Caco-2 (cell line): ENCODE measurements at regions not wholly inside any gene's neighbourhood (a gene's known extent, or its start where the extent isn't known, plus 50 kb on each side); places are given as distances from the start of the nearest gene placed in this dataset.

ENCODE experiments used
- BruUV-seq: library from RNA; stranded (reverse); fragments of 400-500 nt; replicated peaks from 2 replicates; lab custom pipeline; 2021; lab: Mats Ljungman, UMichigan
- CTCF ChIA-PET: fragments of 300-600 bp; sonication (Branson Sonifier 250); formaldehyde crosslinking; loops from one replicate; lab custom pipeline; 2022; ENCODE audit warnings: antibody characterized with exemption; lab: Charles Lee
- POLR2A ChIA-PET: fragments of 300-600 bp; sonication (Branson Sonifier 250); formaldehyde crosslinking; loops from one replicate; lab custom pipeline; 2022; ENCODE audit warnings: antibody characterized with exemption; lab: Charles Lee
- DNase-seq, 2 experiments: peaks; one replicate each; pipeline versions ENCODE4 v3.0.0 to v3.0.0-alpha.2; 2020 to 2022
- H3K27me3 ChIP-seq: replicated peaks from 2 replicates; pipeline ENCODE4 v1.6.0; 2011; ENCODE audit warnings: low read length; ENCODE audit not compliant: control insufficient read depth, insufficient read depth
- H3K36me3 ChIP-seq: 2 replicates; pipeline ENCODE4 v1.5.1; 2011; ENCODE audit warnings: low read length; ENCODE audit not compliant: control insufficient read depth, insufficient read depth
- H3K4me1 ChIP-seq: fragments of 250-450 bp; sonication (Bioruptor Pico); 2 replicates; pipeline ENCODE4 v1.5.1; 2020; ENCODE audit warnings: mild to moderate bottlenecking
- H3K4me3 ChIP-seq: 2 replicates; pipeline ENCODE4 v1.5.1; 2011; ENCODE audit warnings: low read depth, mild to moderate bottlenecking, control low read depth, low read length
- H3K9me3 ChIP-seq: fragments of 250-450 bp; sonication (Bioruptor Pico); 2 replicates; pipeline ENCODE4 v1.5.1; 2020; ENCODE audit warnings: mild to moderate bottlenecking, moderate library complexity
- H3K27ac Mint-ChIP-seq: one replicate; pipeline ENCODE4 v1.8.0; 2022; ENCODE audit warnings: mixed read lengths; ENCODE audit not compliant: unreplicated experiment
- H3K27me3 Mint-ChIP-seq: one replicate; pipeline ENCODE4 v1.8.0; 2022; ENCODE audit warnings: mixed read lengths; ENCODE audit not compliant: insufficient read depth, unreplicated experiment
- H3K36me3 Mint-ChIP-seq: one replicate; pipeline ENCODE4 v1.8.0; 2022; ENCODE audit warnings: mild to moderate bottlenecking, mixed read lengths; ENCODE audit not compliant: insufficient read depth, unreplicated experiment
- H3K4me1 Mint-ChIP-seq: one replicate; pipeline ENCODE4 v1.8.0; 2022; ENCODE audit warnings: low read depth, mixed read lengths; ENCODE audit not compliant: unreplicated experiment
- H3K4me3 Mint-ChIP-seq: one replicate; pipeline ENCODE4 v1.8.0; 2022; ENCODE audit warnings: mild to moderate bottlenecking, moderate library complexity, mixed read lengths; ENCODE audit not compliant: unreplicated experiment
- H3K9me3 Mint-ChIP-seq: one replicate; pipeline ENCODE4 v1.8.0; 2022; ENCODE audit warnings: mixed read lengths; ENCODE audit not compliant: unreplicated experiment
- CTCF ChIP-seq, 2 experiments: fragments of 200-600 bp in 1 of 2; IDR thresholded peaks; 1 replicate in 1 of 2; 2 replicates in 1 of 2; pipeline versions ENCODE4 v1.5.1 to v1.8.0; 2011 to 2022; ENCODE audit warnings: antibody characterized with exemption in 1 of 2, control low read depth in 1 of 2, inconsistent platforms in 1 of 2, low read depth in 1 of 2, low read length in 1 of 2, mild to moderate bottlenecking in 1 of 2, moderate library complexity in 1 of 2; ENCODE audit not compliant: insufficient read depth in 1 of 2, severe bottlenecking in 1 of 2, unreplicated experiment in 1 of 2
- intact Hi-C: fragments of 100-400 bp; cut with micrococcal nuclease; formaldehyde crosslinking; loops from one replicate; pipeline ENCODE4 v1.10.0; 2022; ENCODE audit not compliant: unreplicated experiment

- no peaks in the 10 kb centered on the region for H3K9me3 Mint-ChIP-seq
- BruUV-seq: no TSS peak
- Histone ChIP-seq H3K9me3 (no peaks in the 10 kb centered on the region), H3K27me3 (no peaks in the 10 kb centered on the region), H3K4me1 (peaks cover 23% of the 10 kb centered on the region), H3K4me3 (no peak overlapping the region), H3K36me3 (no peaks in the 10 kb centered on the region)
- no peak for TF ChIP-seq CTCF (IDR thresholded peaks at IDR 0.05; ENCODE audit: insufficient read depth in 1 of 2, low read depth in 1 of 2, low read length in 1 of 2, severe bottlenecking in 1 of 2, unreplicated experiment in 1 of 2)
- no peaks in the 10 kb centered on the region for H3K27me3 Mint-ChIP-seq
- no peaks in the 10 kb centered on the region for H3K36me3 Mint-ChIP-seq
- intact Hi-C loops: no loop called here
- DNase-seq: no peak
- H3K4me1 Mint-ChIP-seq: peaks cover 19% of the 10 kb centered on the region
- ChIA-PET POLR2A (no interaction called here), CTCF (no interaction called here)
- H3K27ac Mint-ChIP-seq: no peak overlapping the region
- H3K4me3 Mint-ChIP-seq: no peak overlapping the region
Measured at GRCh38 chr4:41425650-41426049, 112.3 kb upstream of the LIMCH1 start.

GRCh38 chr4:41426539-41426938 is 111.4 kb upstream of the LIMCH1 start:
- Mint-ChIP-seq H3K4me3 (no peak overlapping the region), H3K27me3 (no peaks in the 10 kb centered on the region), H3K9me3 (no peaks in the 10 kb centered on the region), H3K36me3 (no peaks in the 10 kb centered on the region), H3K4me1 (peaks cover 19% of the 10 kb centered on the region), H3K27ac (no peak overlapping the region)
- peaks cover 30% of the 10 kb centered on the region for H3K4me1 ChIP-seq
- H3K27me3 ChIP-seq: no peaks in the 10 kb centered on the region
- no peak overlapping the region for H3K4me3 ChIP-seq
- TF ChIP-seq CTCF (IDR thresholded peaks at IDR 0.05; ENCODE audit: insufficient read depth in 1 of 2, low read depth in 1 of 2, low read length in 1 of 2, severe bottlenecking in 1 of 2, unreplicated experiment in 1 of 2): no peak
- intact Hi-C loops: no loop called here
- H3K9me3 ChIP-seq: no peaks in the 10 kb centered on the region
- no TSS peak for BruUV-seq
- H3K36me3 ChIP-seq: no peaks in the 10 kb centered on the region
- no peak for DNase-seq
- CTCF ChIA-PET: no interaction called here
- POLR2A ChIA-PET: no interaction called here

GRCh38 chr4:41427306-41427882 is 110.6 kb upstream of the LIMCH1 start:
- intact Hi-C loops: no loop called here
- H3K4me3 Mint-ChIP-seq: no peak overlapping the region
- Histone ChIP-seq H3K27me3 (no peaks in the 10 kb centered on the region), H3K36me3 (no peaks in the 10 kb centered on the region), H3K4me1 (peaks cover 38% of the 10 kb centered on the region), H3K4me3 (no peak overlapping the region), H3K9me3 (no peaks in the 10 kb centered on the region)
- no peaks in the 10 kb centered on the region for H3K36me3 Mint-ChIP-seq
- no peak for DNase-seq
- H3K27ac Mint-ChIP-seq: no peak overlapping the region
- H3K9me3 Mint-ChIP-seq: no peaks in the 10 kb centered on the region
- TF ChIP-seq CTCF (IDR thresholded peaks at IDR 0.05; ENCODE audit: insufficient read depth in 1 of 2, low read depth in 1 of 2, low read length in 1 of 2, severe bottlenecking in 1 of 2, unreplicated experiment in 1 of 2): no peak
- ChIA-PET POLR2A (interaction anchor here (0.7 kb wide), 1 partner anchor 10 kb away, joined by 6 read pairs; no protein-coding TSS in a partner anchor), CTCF (interaction anchor here (0.7 kb wide), 1 partner anchor 68 kb away, joined by 3 read pairs; no protein-coding TSS in a partner anchor)
- no TSS peak for BruUV-seq
- H3K4me1 Mint-ChIP-seq: peaks cover 27% of the 10 kb centered on the region
- H3K27me3 Mint-ChIP-seq: no peaks in the 10 kb centered on the region
